GM12878 (cell line): ENCODE measurements at regions not wholly inside any gene's neighbourhood (a gene's known extent, or its start where the extent isn't known, plus 50 kb on each side); places are given as distances from the start of the nearest gene placed in this dataset.

Source experiments
- ATAC-seq: fragments of 200-7000 bp; cut with Tn5 transposase; 3 replicates; pipeline ENCODE4 v1.9.1; 2020; ENCODE audit warnings: mild to moderate bottlenecking, moderate library complexity
- BruUV-seq: library from RNA; stranded (reverse); fragments of 400-500 nt; replicated peaks from 2 replicates; lab custom pipeline; 2021; lab: Mats Ljungman, UMichigan
- CTCF ChIA-PET: fragments of 300-600 bp; sonication (Branson Sonifier 250); formaldehyde crosslinking; extraction: SDS; loops from one replicate; lab custom pipeline; 2021; ENCODE audit warnings: inconsistent platforms; lab: Yijun Ruan, JAX
- POLR2A ChIA-PET: fragments of 350-600 bp; formaldehyde crosslinking; extraction: SDS; loops from one replicate; lab custom pipeline; 2021; ENCODE audit warnings: inconsistent platforms; lab: Charles Lee
- RAD21 ChIA-PET: fragments of 300-600 bp; sonication (Branson Sonifier 250); formaldehyde crosslinking; loops from one replicate; lab custom pipeline; 2023; ENCODE audit warnings: antibody characterized with exemption; ENCODE audit not compliant: unreplicated experiment; lab: Charles Lee
- SMC1A ChIA-PET: fragments of 300-600 bp; sonication (Branson Sonifier 250); formaldehyde crosslinking; loops from one replicate; lab custom pipeline; 2023; ENCODE audit not compliant: unreplicated experiment, uncharacterized antibody; lab: Charles Lee
- DNase-seq: peaks from one replicate; pipeline ENCODE4 v3.0.0-alpha.2; 2011; ENCODE audit warnings: low read depth, low spot score
- FAIRE-seq: peaks from 3 replicates; lab custom pipeline; 2011; peaks lifted over from hg19 to GRCh38; lab: Jason Lieb, UNC
- H2AFZ ChIP-seq: 2 replicates; pipeline ENCODE4 v1.6.0; 2011; ENCODE audit warnings: low read depth, low read length, control low read depth; ENCODE audit not compliant: control insufficient read depth
- H3K27ac ChIP-seq: 2 replicates; pipeline ENCODE4 v1.5.1; 2011; ENCODE audit warnings: control low read depth; ENCODE audit not compliant: control insufficient read depth, insufficient read depth
- H3K27me3 ChIP-seq, 2 experiments: replicated peaks in 1 of 2; 2 replicates each; pipeline versions ENCODE4 v1.6.0 to v1.6.1; 2011; ENCODE audit warnings: low read length in 1 of 2; ENCODE audit not compliant: control insufficient read depth in 2 of 2, insufficient read depth in 2 of 2
- H3K36me3 ChIP-seq, 2 experiments: 2 replicates each; pipeline ENCODE4 v1.5.1; 2011; ENCODE audit warnings: low read length in 1 of 2; ENCODE audit not compliant: control insufficient read depth in 2 of 2, insufficient read depth in 2 of 2
- H3K4me1 ChIP-seq: 2 replicates; pipeline ENCODE4 v1.6.1; 2011; ENCODE audit warnings: mild to moderate bottlenecking, low read length, moderate library complexity, mixed read lengths; ENCODE audit not compliant: control insufficient read depth, insufficient read depth
- H3K4me2 ChIP-seq: 2 replicates; pipeline ENCODE4 v1.6.0; 2011; ENCODE audit warnings: control low read depth; ENCODE audit not compliant: control insufficient read depth, insufficient read depth
- H3K4me3 ChIP-seq: fragments of 200-600 bp; sonication (generic); 2 replicates; pipeline ENCODE4 v1.5.1; 2016
- H3K79me2 ChIP-seq: 2 replicates; pipeline ENCODE4 v1.6.0; 2011; ENCODE audit warnings: low read length; ENCODE audit not compliant: control insufficient read depth, insufficient read depth
- H3K9ac ChIP-seq: 2 replicates; pipeline ENCODE4 v1.8.0; 2011; ENCODE audit warnings: low read length, control low read depth, mixed read lengths; ENCODE audit not compliant: control insufficient read depth, insufficient read depth
- H3K9me3 ChIP-seq: replicated peaks from 3 replicates; pipeline ENCODE4 v1.5.1; 2011; ENCODE audit warnings: mild to moderate bottlenecking, low read length; ENCODE audit not compliant: control insufficient read depth, insufficient read depth
- H4K20me1 ChIP-seq: 2 replicates; pipeline ENCODE4 v1.6.0; 2011; ENCODE audit not compliant: control insufficient read depth, insufficient read depth
- BRCA1 ChIP-seq: IDR thresholded peaks from 2 replicates; pipeline ENCODE4 v1.6.1; 2011; ENCODE audit warnings: low read depth, low read length, improper control_type of control experiment
- E2F4 ChIP-seq: IDR thresholded peaks from 2 replicates; pipeline ENCODE4 v1.6.1; 2012; ENCODE audit warnings: low read depth, low read length, improper control_type of control experiment
- ELK1 ChIP-seq: IDR thresholded peaks from 2 replicates; pipeline ENCODE4 v1.6.1; 2012; ENCODE audit warnings: low read depth, low read length, improper control_type of control experiment
- ESRRA ChIP-seq: IDR thresholded peaks from 2 replicates; pipeline ENCODE4 v1.6.1; 2012; ENCODE audit warnings: mild to moderate bottlenecking, low read length, improper control_type of control experiment
- EZH2 ChIP-seq: IDR thresholded peaks from 2 replicates; pipeline ENCODE4 v1.6.1; 2012; ENCODE audit warnings: low read depth, mild to moderate bottlenecking, control low read depth, inconsistent platforms, low read length, borderline replicate concordance; ENCODE audit not compliant: control insufficient read depth
- KLF5 ChIP-seq: fragments of 450-650 bp; IDR thresholded peaks from 2 replicates; pipeline ENCODE4 v1.6.1; 2014; ENCODE audit warnings: mild to moderate bottlenecking; ENCODE audit not compliant: partially characterized antibody
- PBX3 ChIP-seq: IDR thresholded peaks from 2 replicates; pipeline ENCODE4 v1.6.1; 2011; ENCODE audit warnings: mild to moderate bottlenecking, low read depth, low read length, moderate library complexity; ENCODE audit not compliant: insufficient replicate concordance
- RCOR1 ChIP-seq: conservative IDR thresholded peaks from 2 replicates; pipeline ENCODE4 v1.6.1; 2012; ENCODE audit warnings: low read depth, low read length, improper control_type of control experiment
- RUNX3 ChIP-seq: IDR thresholded peaks from 2 replicates; pipeline ENCODE4 v1.6.1; 2012; ENCODE audit warnings: low read length, inconsistent platforms
- SMAD1 ChIP-seq: fragments of 450-650 bp; IDR thresholded peaks from 2 replicates; pipeline ENCODE4 v1.6.1; 2018; ENCODE audit warnings: mild to moderate bottlenecking, low read depth; ENCODE audit not compliant: partially characterized antibody
- WRNIP1 ChIP-seq: IDR thresholded peaks from 2 replicates; pipeline ENCODE4 v1.6.1; 2011; ENCODE audit warnings: low read depth, low read length, improper control_type of control experiment, borderline replicate concordance
- YBX1 ChIP-seq: fragments of 450-650 bp; IDR thresholded peaks from 2 replicates; pipeline ENCODE4 v1.6.1; 2016; ENCODE audit warnings: antibody characterized with exemption
- ZNF24 ChIP-seq: fragments of 450-650 bp; IDR thresholded peaks from 2 replicates; pipeline ENCODE4 v1.6.1; 2017; ENCODE audit warnings: antibody characterized with exemption, mild to moderate bottlenecking
- WGBS: methylation state at CpG from one replicate; pipeline ENCODE4 v1.1.6; 2016; ENCODE audit warnings: low lambda C conversion rate; ENCODE audit not compliant: insufficient replicate concordance, insufficient coverage; ENCODE audit errors: missing lambda C conversion rate; 5-methylcytosine and 5-hydroxymethylcytosine counted together
- in situ Hi-C: fragments of 300-500 bp; cut with MboI; formaldehyde crosslinking; loops from 9 replicates; pipeline ENCODE4 v1.14.3; 2018; ENCODE audit warnings: mixed read lengths
- intact Hi-C: fragments of 100-400 bp; cut with micrococcal nuclease; formaldehyde crosslinking; loops from one replicate; pipeline ENCODE4 v1.14.2; 2022; ENCODE audit not compliant: unreplicated experiment
- TF ChIP-seq, protein P1 (sequence below): fragments of 150-350 bp; IDR thresholded peaks from 2 replicates; pipeline ENCODE4 v1.6.1; 2014; ENCODE audit warnings: mild to moderate bottlenecking, low read depth, low read length

- Histone ChIP-seq H3K79me2 (no peaks in the 10 kb centered on the region), H3K36me3 (no peaks in the 10 kb centered on the region), H3K27ac (no peak overlapping the region), H4K20me1 (no peaks in the 10 kb centered on the region), H3K27me3 (no peaks in the 10 kb centered on the region), H2AFZ (no peak overlapping the region), H3K4me2 (no peak overlapping the region), H3K4me3 (no peak overlapping the region), H3K9ac (no peak overlapping the region), H3K9me3 (no peaks in the 10 kb centered on the region), H3K4me1 (no peaks in the 10 kb centered on the region)
- ChIA-PET RAD21 (no interaction called here), CTCF (no interaction called here), POLR2A (no interaction called here), SMC1A (interaction anchor here (1.1 to 1.3 kb wide), 2 partner anchors 12 to 108 kb away, joined by 4 to 5 read pairs; no protein-coding TSS in a partner anchor)
- WGBS = 0% methylated on average over 2 of the region's 2 CpGs
- DNase-seq = no peak
- BruUV-seq = no TSS peak
- ATAC-seq = no peak
- FAIRE-seq = no peak
- in situ Hi-C loops = no loop called here
- TF ChIP-seq BRCA1 (no peak), RUNX3 (no peak), RCOR1 (no peak), EZH2 (no peak), YBX1 (no peak)
- intact Hi-C loops = no loop called here
These were observed 443.0 kb upstream of the KLF4 start for GRCh38 chr9:107932601-107933000.

DNA sequence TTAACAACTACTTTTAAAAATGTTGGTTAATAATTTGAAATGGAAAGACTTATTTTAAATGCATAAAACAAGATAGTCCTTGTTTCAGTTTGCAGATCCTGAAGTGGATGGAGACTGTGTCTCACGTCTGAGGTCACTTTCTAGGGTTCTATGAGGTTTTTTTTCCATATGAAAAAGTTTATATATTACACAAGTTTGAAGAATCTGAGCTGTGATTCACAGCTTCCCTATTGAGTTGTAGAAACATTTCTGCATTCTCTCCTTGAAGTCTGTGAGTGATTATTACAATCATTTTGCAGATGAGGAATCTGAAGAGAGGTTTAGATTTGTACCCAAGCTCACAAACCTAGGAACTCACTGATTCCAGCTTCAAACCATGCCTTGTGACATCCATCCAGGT lies 442.5 kb upstream of the KLF4 start:
- ATAC-seq (no peak), DNase-seq (no peak), FAIRE-seq (no peak)
- intact Hi-C loops = no loop called here
- no peaks in the 10 kb centered on the region for H4K20me1 ChIP-seq
- no peak overlapping the region for H3K4me3 ChIP-seq
- CTCF ChIA-PET = no interaction called here
- RAD21 ChIA-PET = no interaction called here
- no peaks in the 10 kb centered on the region for H3K4me1 ChIP-seq
- POLR2A ChIA-PET = interaction anchor here (1.1 kb wide), 1 partner anchor 8 kb away, joined by 4 read pairs; no protein-coding TSS in a partner anchor
- BruUV-seq = no TSS peak
- H3K9ac ChIP-seq = no peak overlapping the region
- in situ Hi-C loops = no loop called here
- WGBS = 0% methylated on average over 1 of the region's 1 CpG
- no peaks in the 10 kb centered on the region for H3K9me3 ChIP-seq
- H3K4me2 ChIP-seq = no peak overlapping the region
- H2AFZ ChIP-seq = no peak overlapping the region
- H3K79me2 ChIP-seq = no peaks in the 10 kb centered on the region
- SMC1A ChIA-PET = interaction anchor here (1.1 to 1.3 kb wide), 2 partner anchors 13 to 108 kb away, joined by 4 to 5 read pairs; no protein-coding TSS in a partner anchor
- H3K36me3 ChIP-seq = no peaks in the 10 kb centered on the region
- no peaks in the 10 kb centered on the region for H3K27me3 ChIP-seq
- H3K27ac ChIP-seq = no peak overlapping the region
- TF ChIP-seq SMAD1 (no peak), PBX3 (no peak), ELK1 (no peak), KLF5 (no peak), E2F4 (no peak), WRNIP1 (no peak), ZNF24 (no peak), ESRRA (no peak)
- TF ChIP-seq, protein P1, sequence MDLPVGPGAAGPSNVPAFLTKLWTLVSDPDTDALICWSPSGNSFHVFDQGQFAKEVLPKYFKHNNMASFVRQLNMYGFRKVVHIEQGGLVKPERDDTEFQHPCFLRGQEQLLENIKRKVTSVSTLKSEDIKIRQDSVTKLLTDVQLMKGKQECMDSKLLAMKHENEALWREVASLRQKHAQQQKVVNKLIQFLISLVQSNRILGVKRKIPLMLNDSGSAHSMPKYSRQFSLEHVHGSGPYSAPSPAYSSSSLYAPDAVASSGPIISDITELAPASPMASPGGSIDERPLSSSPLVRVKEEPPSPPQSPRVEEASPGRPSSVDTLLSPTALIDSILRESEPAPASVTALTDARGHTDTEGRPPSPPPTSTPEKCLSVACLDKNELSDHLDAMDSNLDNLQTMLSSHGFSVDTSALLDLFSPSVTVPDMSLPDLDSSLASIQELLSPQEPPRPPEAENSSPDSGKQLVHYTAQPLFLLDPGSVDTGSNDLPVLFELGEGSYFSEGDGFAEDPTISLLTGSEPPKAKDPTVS = no peak
